ENCODE measurements at regions not wholly inside any gene's neighbourhood (a gene's known extent, or its start where the extent isn't known, plus 50 kb on each side); places are given as distances from the start of the nearest gene placed in this dataset.

DNA sequence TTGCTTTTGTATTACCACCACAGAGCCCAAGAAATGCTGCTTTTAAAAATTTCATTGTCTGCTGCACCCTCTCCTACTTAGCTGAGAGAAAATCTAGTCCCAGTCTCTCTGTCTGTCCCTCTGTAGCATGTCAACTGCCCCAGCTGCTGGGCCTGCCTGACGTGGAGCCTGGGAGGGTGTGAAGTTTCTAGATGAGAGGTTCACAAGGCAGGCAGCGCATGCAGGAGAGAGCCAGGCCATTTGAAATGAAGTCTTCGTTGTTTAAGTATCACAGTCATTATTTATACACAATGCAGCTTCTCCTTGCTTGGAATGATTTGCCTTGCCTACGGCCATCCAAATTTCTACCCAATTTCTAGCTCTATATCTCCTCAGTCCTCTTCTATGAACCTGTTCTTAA lies 306.8 kb upstream of the PLXNA2 start:
- no peaks in the 10 kb centered on the region for H3K4me1 ChIP-seq (ENCODE audit: insufficient read depth, low read length, poor library complexity, severe bottlenecking)
- no peaks in the 10 kb centered on the region; the same call in 1 of the 2 replicates for H4K20me1 ChIP-seq (ENCODE audit: insufficient read depth, low read length)
- no peak overlapping the region for H2AFZ ChIP-seq (ENCODE audit: low read length)
- no peaks in the 10 kb centered on the region for H3K79me2 ChIP-seq (ENCODE audit: insufficient read depth, low read depth, low read length)
- no peaks in the 10 kb centered on the region for H3K36me3 ChIP-seq (ENCODE audit: insufficient read depth, low read length)
- BruUV-seq (replicated peaks), result no TSS peak
- no peak overlapping the region for H3K4me2 ChIP-seq (ENCODE audit: low read length)
- POLR2A ChIA-PET, result interaction anchor here (1.7 kb wide), 1 partner anchor 9 kb away, joined by 3 read pairs; no protein-coding TSS in a partner anchor
- TF ChIP-seq, protein P1, sequence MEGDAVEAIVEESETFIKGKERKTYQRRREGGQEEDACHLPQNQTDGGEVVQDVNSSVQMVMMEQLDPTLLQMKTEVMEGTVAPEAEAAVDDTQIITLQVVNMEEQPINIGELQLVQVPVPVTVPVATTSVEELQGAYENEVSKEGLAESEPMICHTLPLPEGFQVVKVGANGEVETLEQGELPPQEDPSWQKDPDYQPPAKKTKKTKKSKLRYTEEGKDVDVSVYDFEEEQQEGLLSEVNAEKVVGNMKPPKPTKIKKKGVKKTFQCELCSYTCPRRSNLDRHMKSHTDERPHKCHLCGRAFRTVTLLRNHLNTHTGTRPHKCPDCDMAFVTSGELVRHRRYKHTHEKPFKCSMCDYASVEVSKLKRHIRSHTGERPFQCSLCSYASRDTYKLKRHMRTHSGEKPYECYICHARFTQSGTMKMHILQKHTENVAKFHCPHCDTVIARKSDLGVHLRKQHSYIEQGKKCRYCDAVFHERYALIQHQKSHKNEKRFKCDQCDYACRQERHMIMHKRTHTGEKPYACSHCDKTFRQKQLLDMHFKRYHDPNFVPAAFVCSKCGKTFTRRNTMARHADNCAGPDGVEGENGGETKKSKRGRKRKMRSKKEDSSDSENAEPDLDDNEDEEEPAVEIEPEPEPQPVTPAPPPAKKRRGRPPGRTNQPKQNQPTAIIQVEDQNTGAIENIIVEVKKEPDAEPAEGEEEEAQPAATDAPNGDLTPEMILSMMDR (conservative IDR thresholded peaks at IDR 0.05; ENCODE audit: low read length), result no peak
- TF ChIP-seq EZH2phosphoT487 (IDR thresholded peaks at IDR 0.05; ENCODE audit: borderline replicate concordance, low read depth, low read length), result no peak
- no peak overlapping the region for H3K27ac ChIP-seq (ENCODE audit: low read depth, low read length, poor library complexity, severe bottlenecking)
- H3K4me3 ChIP-seq (ENCODE audit: low read depth, low read length, poor library complexity, severe bottlenecking), result no peak overlapping the region
- no peaks in the 10 kb centered on the region for H3K9me2 ChIP-seq (ENCODE audit: insufficient read depth, low read length)
- H3K9me3 ChIP-seq (ENCODE audit: low read length), result no peaks in the 10 kb centered on the region
- DNase-seq (ENCODE audit: low spot score), result no peak
- intact Hi-C loops (cut with micrococcal nuclease; ENCODE audit: unreplicated experiment), result no loop called here
- CTCF ChIA-PET (ENCODE audit: unreplicated experiment), result no interaction called here

DNA sequence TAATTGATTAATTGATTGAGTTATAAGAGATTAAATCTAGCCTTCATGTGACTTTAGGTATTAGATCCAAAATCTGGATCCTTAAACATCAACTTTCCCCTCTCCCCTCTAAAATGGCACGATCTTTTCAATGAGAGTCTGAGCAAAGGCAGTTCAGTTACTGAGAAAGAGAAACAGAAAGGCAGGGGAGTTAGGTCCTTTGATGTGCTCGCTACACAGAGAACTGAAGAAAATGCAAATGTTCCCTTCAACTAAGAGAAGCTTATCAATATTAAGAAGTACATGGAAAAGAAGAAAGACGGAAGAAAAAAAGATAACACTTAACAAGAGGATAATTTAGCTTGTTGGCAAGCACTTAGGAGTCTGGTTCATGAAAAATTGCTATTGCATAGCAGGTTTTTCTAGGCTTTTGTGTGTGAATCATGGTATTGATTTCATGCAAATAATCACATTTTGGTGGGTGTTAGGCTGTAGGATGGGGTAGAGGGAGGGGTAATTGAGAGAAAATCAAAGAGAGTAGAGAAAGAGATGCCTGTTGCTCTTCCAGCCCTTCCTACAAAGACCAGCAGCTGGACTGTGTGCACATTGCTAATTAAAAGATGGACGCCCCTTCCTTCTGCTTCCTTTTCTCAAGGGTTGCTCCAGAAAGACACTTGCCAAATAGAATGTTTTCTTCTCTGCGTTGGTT lies 307.6 kb upstream of the PLXNA2 start:
- ChIA-PET POLR2A (interaction anchor here (1.7 kb wide), 1 partner anchor 8 kb away, joined by 3 read pairs; no protein-coding TSS in a partner anchor), CTCF (ENCODE audit: unreplicated experiment) (no interaction called here)
- Histone ChIP-seq H3K4me2 (ENCODE audit: low read length) (no peak overlapping the region), H3K4me1 (ENCODE audit: insufficient read depth, low read length, poor library complexity, severe bottlenecking) (no peaks in the 10 kb centered on the region), H3K4me3 (ENCODE audit: low read depth, low read length, poor library complexity, severe bottlenecking) (no peak overlapping the region), H3K27ac (ENCODE audit: low read depth, low read length, poor library complexity, severe bottlenecking) (no peak overlapping the region), H4K20me1 (ENCODE audit: insufficient read depth, low read length) (no peaks in the 10 kb centered on the region; the same call in 1 of the 2 replicates), H2AFZ (ENCODE audit: low read length) (no peak overlapping the region), H3K36me3 (ENCODE audit: insufficient read depth, low read length) (no peaks in the 10 kb centered on the region), H3K9me3 (ENCODE audit: low read length) (no peaks in the 10 kb centered on the region), H3K79me2 (ENCODE audit: insufficient read depth, low read depth, low read length) (no peaks in the 10 kb centered on the region), H3K9me2 (ENCODE audit: insufficient read depth, low read length) (no peaks in the 10 kb centered on the region)
- intact Hi-C loops (cut with micrococcal nuclease; ENCODE audit: unreplicated experiment), result no loop called here
- BruUV-seq (replicated peaks), result no TSS peak
- no peak for TF ChIP-seq EZH2phosphoT487 (IDR thresholded peaks at IDR 0.05; ENCODE audit: borderline replicate concordance, low read depth, low read length)
- TF ChIP-seq, protein P1 (conservative IDR thresholded peaks at IDR 0.05; ENCODE audit: low read length), result no peak
- no peak for DNase-seq (ENCODE audit: low spot score)

DNA sequence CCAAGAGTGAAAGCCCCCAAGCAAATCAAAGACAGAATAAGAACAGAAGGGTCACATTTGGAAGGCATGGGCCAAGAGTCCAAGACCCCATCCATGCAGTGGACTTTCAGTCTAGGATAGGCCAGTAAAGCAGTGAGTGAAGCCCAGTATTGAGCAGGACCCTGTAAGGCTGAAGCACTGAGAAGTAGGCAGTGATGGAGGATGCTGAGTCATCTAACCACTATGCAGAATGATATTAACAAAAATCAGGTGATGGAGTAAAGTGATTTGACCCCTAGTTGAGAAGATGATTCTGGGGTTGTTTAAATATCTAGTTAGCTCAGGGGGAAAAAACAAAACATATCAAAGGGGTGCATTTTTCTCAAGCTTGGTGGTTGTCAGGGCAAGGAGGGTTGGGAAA lies 308.7 kb upstream of the PLXNA2 start:
- POLR2A ChIA-PET, result no interaction called here
- no TSS peak for BruUV-seq (replicated peaks)
- no peaks in the 10 kb centered on the region for H3K36me3 ChIP-seq (ENCODE audit: insufficient read depth, low read length)
- no peaks in the 10 kb centered on the region for H3K9me2 ChIP-seq (ENCODE audit: insufficient read depth, low read length)
- H3K27ac ChIP-seq (ENCODE audit: low read depth, low read length, poor library complexity, severe bottlenecking), result no peak overlapping the region
- no peak overlapping the region for H3K4me3 ChIP-seq (ENCODE audit: low read depth, low read length, poor library complexity, severe bottlenecking)
- no peak for DNase-seq (ENCODE audit: low spot score)
- no peaks in the 10 kb centered on the region for H3K4me1 ChIP-seq (ENCODE audit: insufficient read depth, low read length, poor library complexity, severe bottlenecking)
- no peaks in the 10 kb centered on the region for H3K79me2 ChIP-seq (ENCODE audit: insufficient read depth, low read depth, low read length)
- no peak overlapping the region for H2AFZ ChIP-seq (ENCODE audit: low read length)
- no peaks in the 10 kb centered on the region for H3K9me3 ChIP-seq (ENCODE audit: low read length)
- no peak overlapping the region for H3K4me2 ChIP-seq (ENCODE audit: low read length)
- intact Hi-C loops (cut with micrococcal nuclease; ENCODE audit: unreplicated experiment), result no loop called here
- CTCF ChIA-PET (ENCODE audit: unreplicated experiment), result no interaction called here
- H4K20me1 ChIP-seq (ENCODE audit: insufficient read depth, low read length), result no peaks in the 10 kb centered on the region; the same call in 1 of the 2 replicates
- TF ChIP-seq, protein P1 (conservative IDR thresholded peaks at IDR 0.05; ENCODE audit: low read length), result no peak
- TF ChIP-seq EZH2phosphoT487 (IDR thresholded peaks at IDR 0.05; ENCODE audit: borderline replicate concordance, low read depth, low read length), result no peak
